GM23338 (cell line): ENCODE measurements at regions not wholly inside any gene's neighbourhood (a gene's known extent, or its start where the extent isn't known, plus 50 kb on each side); places are given as distances from the start of the nearest gene placed in this dataset.

ENCODE experiments used
- ATAC-seq: fragments of 200-7000 bp; cut with Tn5 transposase; 3 replicates; pipeline ENCODE4 v1.9.1; 2020
- DNase-seq: peaks from one replicate; pipeline ENCODE4 v3.0.0-alpha.2; 2015; ENCODE audit warnings: low spot score
- H2AFZ ChIP-seq: fragments of 200-600 bp; sonication (generic); 2 replicates; pipeline ENCODE4 v1.8.0; 2016; ENCODE audit warnings: antibody characterized with exemption, mild to moderate bottlenecking, moderate library complexity
- H3F3A ChIP-seq: fragments of 200-600 bp; sonication (generic); replicated peaks from 2 replicates; pipeline ENCODE4 v1.8.0; 2017; ENCODE audit warnings: antibody characterized with exemption, mixed run types, low read depth
- H3K27ac ChIP-seq: fragments of 200-600 bp; sonication (generic); 2 replicates; pipeline ENCODE4 v1.6.1; 2016; ENCODE audit warnings: low read depth
- H3K27me3 ChIP-seq: fragments of 200-600 bp; sonication (generic); 2 replicates; pipeline ENCODE4 v1.8.0; 2016; ENCODE audit warnings: mild to moderate bottlenecking, mixed run types, moderate library complexity; ENCODE audit not compliant: insufficient read depth
- H3K36me3 ChIP-seq: fragments of 200-600 bp; sonication (generic); 2 replicates; pipeline ENCODE4 v1.8.0; 2016; ENCODE audit warnings: mild to moderate bottlenecking; ENCODE audit not compliant: insufficient read depth
- H3K4me1 ChIP-seq: fragments of 200-600 bp; sonication (generic); 2 replicates; pipeline ENCODE4 v1.8.0; 2016; ENCODE audit warnings: mild to moderate bottlenecking, moderate library complexity; ENCODE audit not compliant: insufficient read depth
- H3K4me2 ChIP-seq: fragments of 200-600 bp; sonication (generic); 2 replicates; pipeline ENCODE4 v1.7.1; 2017; ENCODE audit warnings: mixed run types
- H3K4me3 ChIP-seq: fragments of 200-600 bp; sonication (generic); 2 replicates; pipeline ENCODE4 v1.6.1; 2016; ENCODE audit warnings: mixed run types
- H3K79me2 ChIP-seq: fragments of 200-600 bp; sonication (generic); replicated peaks from 2 replicates; pipeline ENCODE4 v1.8.0; 2017; ENCODE audit warnings: mild to moderate bottlenecking; ENCODE audit not compliant: insufficient read depth
- H3K9me2 ChIP-seq: fragments of 200-600 bp; sonication (generic); 2 replicates; pipeline ENCODE4 v1.8.0; 2017; ENCODE audit not compliant: insufficient read depth
- H4K20me1 ChIP-seq: fragments of 200-600 bp; sonication (generic); replicated peaks from 2 replicates; pipeline ENCODE4 v1.8.0; 2017; ENCODE audit warnings: mild to moderate bottlenecking; ENCODE audit not compliant: insufficient read depth
- H3K27ac Mint-ChIP-seq: 2 replicates; pipeline ENCODE4 v1.8.0; 2020; ENCODE audit warnings: inconsistent platforms, mild to moderate bottlenecking, moderate library complexity, mixed read lengths
- H3K27me3 Mint-ChIP-seq: 3 replicates; pipeline ENCODE4 v1.8.0; 2022; ENCODE audit warnings: low read depth, mild to moderate bottlenecking, moderate library complexity, mixed read lengths, inconsistent platforms; ENCODE audit not compliant: insufficient read depth, poor library complexity
- H3K36me3 Mint-ChIP-seq: 3 replicates; pipeline ENCODE4 v1.8.0; 2021; ENCODE audit warnings: low read depth, mild to moderate bottlenecking, inconsistent platforms, moderate library complexity, mixed read lengths
- H3K4me1 Mint-ChIP-seq: 3 replicates; pipeline ENCODE4 v1.8.0; 2020; ENCODE audit warnings: mild to moderate bottlenecking, inconsistent platforms, mixed read lengths
- H3K4me3 Mint-ChIP-seq: 3 replicates; pipeline ENCODE4 v1.8.0; 2021; ENCODE audit warnings: moderate library complexity, mild to moderate bottlenecking, inconsistent platforms, mixed read lengths
- H3K9me3 Mint-ChIP-seq: 3 replicates; pipeline ENCODE4 v1.8.0; 2020; ENCODE audit warnings: moderate library complexity, mild to moderate bottlenecking, inconsistent platforms, mixed read lengths
- CREB1 ChIP-seq: fragments of 250-450 bp; sonication (Bioruptor Pico); IDR thresholded peaks from 2 replicates; pipeline ENCODE4 v1.5.0; 2020; ENCODE audit warnings: low read depth, mild to moderate bottlenecking, moderate library complexity
- CTCF ChIP-seq, 2 experiments: fragments of 200-600 bp in 1 of 2; sonication (generic) in 1 of 2; conservative IDR thresholded peaks; 2 replicates each; pipeline versions ENCODE4 v1.5.1 to v1.6.1; 2016 to 2017; ENCODE audit warnings: antibody characterized with exemption in 2 of 2, low read depth in 2 of 2, mild to moderate bottlenecking in 2 of 2, moderate library complexity in 1 of 2
- EZH2 ChIP-seq: fragments of 200-600 bp; sonication (generic); IDR thresholded peaks from one replicate; pipeline ENCODE4 v1.8.0; 2017; ENCODE audit warnings: antibody characterized with exemption, mild to moderate bottlenecking, low read depth; ENCODE audit not compliant: unreplicated experiment
- EZH2phosphoT487 ChIP-seq: fragments of 200-600 bp; sonication (generic); IDR thresholded peaks from one replicate; pipeline ENCODE4 v1.8.1; 2018; ENCODE audit warnings: antibody characterized with exemption; ENCODE audit not compliant: unreplicated experiment
- JUNB ChIP-seq: IDR thresholded peaks from one replicate; pipeline ENCODE4 v1.6.1; 2016; ENCODE audit warnings: antibody characterized with exemption; ENCODE audit not compliant: unreplicated experiment
- NANOG ChIP-seq: IDR thresholded peaks from 2 replicates; pipeline ENCODE4 v1.6.1; 2016; ENCODE audit warnings: antibody characterized with exemption, borderline replicate concordance
- POLR2AphosphoS5 ChIP-seq: IDR thresholded peaks from 2 replicates; pipeline ENCODE4 v1.6.1; 2016; ENCODE audit warnings: antibody characterized with exemption, low read depth
- STAT1 ChIP-seq: IDR thresholded peaks from one replicate; pipeline ENCODE4 v1.6.1; 2016; ENCODE audit warnings: antibody characterized with exemption; ENCODE audit not compliant: unreplicated experiment
- ZNF114 ChIP-seq: fragments of 250-450 bp; sonication (Bioruptor Pico); IDR thresholded peaks from 2 replicates; pipeline ENCODE4 v1.5.0; 2020; ENCODE audit warnings: mild to moderate bottlenecking, moderate library complexity
- ZNF331 ChIP-seq: fragments of 250-450 bp; sonication (Bioruptor Pico); IDR thresholded peaks from 2 replicates; pipeline ENCODE4 v1.5.0; 2020; ENCODE audit warnings: low read depth, mild to moderate bottlenecking, moderate library complexity
- TF ChIP-seq, protein P1 (sequence below): IDR thresholded peaks from 2 replicates; pipeline ENCODE4 v1.6.1; 2016; ENCODE audit warnings: antibody characterized with exemption
- TF ChIP-seq, protein P2 (sequence below): fragments of 250-450 bp; sonication (Bioruptor Pico); IDR thresholded peaks from 2 replicates; pipeline ENCODE4 v1.5.0; 2020; ENCODE audit warnings: mild to moderate bottlenecking, moderate library complexity
- TF ChIP-seq, protein P3 (sequence below): IDR thresholded peaks from one replicate; pipeline ENCODE4 v1.6.1; 2018; ENCODE audit warnings: antibody characterized with exemption; ENCODE audit not compliant: unreplicated experiment

- H3K79me2 ChIP-seq: no peaks in the 10 kb centered on the region
- H3K27ac ChIP-seq: no peak overlapping the region
- no peak for ATAC-seq
- no peaks in the 10 kb centered on the region for H3K36me3 ChIP-seq
- no peaks in the 10 kb centered on the region for H4K20me1 ChIP-seq
- H3K27ac Mint-ChIP-seq: no peak overlapping the region
- H3K4me2 ChIP-seq: no peak overlapping the region
- no peak overlapping the region for H3K4me3 ChIP-seq
- no peak overlapping the region for H2AFZ ChIP-seq
- no peak for TF ChIP-seq ZNF114 (CRISPR knock-in tag)
- TF ChIP-seq CTCF (conservative IDR thresholded peaks at IDR 0.05; ENCODE audit: low read depth in 2 of 2): no peak
- no peak for TF ChIP-seq NANOG
- no peak for TF ChIP-seq JUNB
- no peak for TF ChIP-seq STAT1
- no peak for TF ChIP-seq ZNF331 (CRISPR knock-in tag)
- TF ChIP-seq EZH2phosphoT487: no peak
- TF ChIP-seq, protein P1, sequence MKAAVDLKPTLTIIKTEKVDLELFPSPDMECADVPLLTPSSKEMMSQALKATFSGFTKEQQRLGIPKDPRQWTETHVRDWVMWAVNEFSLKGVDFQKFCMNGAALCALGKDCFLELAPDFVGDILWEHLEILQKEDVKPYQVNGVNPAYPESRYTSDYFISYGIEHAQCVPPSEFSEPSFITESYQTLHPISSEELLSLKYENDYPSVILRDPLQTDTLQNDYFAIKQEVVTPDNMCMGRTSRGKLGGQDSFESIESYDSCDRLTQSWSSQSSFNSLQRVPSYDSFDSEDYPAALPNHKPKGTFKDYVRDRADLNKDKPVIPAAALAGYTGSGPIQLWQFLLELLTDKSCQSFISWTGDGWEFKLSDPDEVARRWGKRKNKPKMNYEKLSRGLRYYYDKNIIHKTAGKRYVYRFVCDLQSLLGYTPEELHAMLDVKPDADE: no peak
- no peak for TF ChIP-seq EZH2
- no peak for TF ChIP-seq CREB1 (CRISPR knock-in tag)
- TF ChIP-seq, protein P2, sequence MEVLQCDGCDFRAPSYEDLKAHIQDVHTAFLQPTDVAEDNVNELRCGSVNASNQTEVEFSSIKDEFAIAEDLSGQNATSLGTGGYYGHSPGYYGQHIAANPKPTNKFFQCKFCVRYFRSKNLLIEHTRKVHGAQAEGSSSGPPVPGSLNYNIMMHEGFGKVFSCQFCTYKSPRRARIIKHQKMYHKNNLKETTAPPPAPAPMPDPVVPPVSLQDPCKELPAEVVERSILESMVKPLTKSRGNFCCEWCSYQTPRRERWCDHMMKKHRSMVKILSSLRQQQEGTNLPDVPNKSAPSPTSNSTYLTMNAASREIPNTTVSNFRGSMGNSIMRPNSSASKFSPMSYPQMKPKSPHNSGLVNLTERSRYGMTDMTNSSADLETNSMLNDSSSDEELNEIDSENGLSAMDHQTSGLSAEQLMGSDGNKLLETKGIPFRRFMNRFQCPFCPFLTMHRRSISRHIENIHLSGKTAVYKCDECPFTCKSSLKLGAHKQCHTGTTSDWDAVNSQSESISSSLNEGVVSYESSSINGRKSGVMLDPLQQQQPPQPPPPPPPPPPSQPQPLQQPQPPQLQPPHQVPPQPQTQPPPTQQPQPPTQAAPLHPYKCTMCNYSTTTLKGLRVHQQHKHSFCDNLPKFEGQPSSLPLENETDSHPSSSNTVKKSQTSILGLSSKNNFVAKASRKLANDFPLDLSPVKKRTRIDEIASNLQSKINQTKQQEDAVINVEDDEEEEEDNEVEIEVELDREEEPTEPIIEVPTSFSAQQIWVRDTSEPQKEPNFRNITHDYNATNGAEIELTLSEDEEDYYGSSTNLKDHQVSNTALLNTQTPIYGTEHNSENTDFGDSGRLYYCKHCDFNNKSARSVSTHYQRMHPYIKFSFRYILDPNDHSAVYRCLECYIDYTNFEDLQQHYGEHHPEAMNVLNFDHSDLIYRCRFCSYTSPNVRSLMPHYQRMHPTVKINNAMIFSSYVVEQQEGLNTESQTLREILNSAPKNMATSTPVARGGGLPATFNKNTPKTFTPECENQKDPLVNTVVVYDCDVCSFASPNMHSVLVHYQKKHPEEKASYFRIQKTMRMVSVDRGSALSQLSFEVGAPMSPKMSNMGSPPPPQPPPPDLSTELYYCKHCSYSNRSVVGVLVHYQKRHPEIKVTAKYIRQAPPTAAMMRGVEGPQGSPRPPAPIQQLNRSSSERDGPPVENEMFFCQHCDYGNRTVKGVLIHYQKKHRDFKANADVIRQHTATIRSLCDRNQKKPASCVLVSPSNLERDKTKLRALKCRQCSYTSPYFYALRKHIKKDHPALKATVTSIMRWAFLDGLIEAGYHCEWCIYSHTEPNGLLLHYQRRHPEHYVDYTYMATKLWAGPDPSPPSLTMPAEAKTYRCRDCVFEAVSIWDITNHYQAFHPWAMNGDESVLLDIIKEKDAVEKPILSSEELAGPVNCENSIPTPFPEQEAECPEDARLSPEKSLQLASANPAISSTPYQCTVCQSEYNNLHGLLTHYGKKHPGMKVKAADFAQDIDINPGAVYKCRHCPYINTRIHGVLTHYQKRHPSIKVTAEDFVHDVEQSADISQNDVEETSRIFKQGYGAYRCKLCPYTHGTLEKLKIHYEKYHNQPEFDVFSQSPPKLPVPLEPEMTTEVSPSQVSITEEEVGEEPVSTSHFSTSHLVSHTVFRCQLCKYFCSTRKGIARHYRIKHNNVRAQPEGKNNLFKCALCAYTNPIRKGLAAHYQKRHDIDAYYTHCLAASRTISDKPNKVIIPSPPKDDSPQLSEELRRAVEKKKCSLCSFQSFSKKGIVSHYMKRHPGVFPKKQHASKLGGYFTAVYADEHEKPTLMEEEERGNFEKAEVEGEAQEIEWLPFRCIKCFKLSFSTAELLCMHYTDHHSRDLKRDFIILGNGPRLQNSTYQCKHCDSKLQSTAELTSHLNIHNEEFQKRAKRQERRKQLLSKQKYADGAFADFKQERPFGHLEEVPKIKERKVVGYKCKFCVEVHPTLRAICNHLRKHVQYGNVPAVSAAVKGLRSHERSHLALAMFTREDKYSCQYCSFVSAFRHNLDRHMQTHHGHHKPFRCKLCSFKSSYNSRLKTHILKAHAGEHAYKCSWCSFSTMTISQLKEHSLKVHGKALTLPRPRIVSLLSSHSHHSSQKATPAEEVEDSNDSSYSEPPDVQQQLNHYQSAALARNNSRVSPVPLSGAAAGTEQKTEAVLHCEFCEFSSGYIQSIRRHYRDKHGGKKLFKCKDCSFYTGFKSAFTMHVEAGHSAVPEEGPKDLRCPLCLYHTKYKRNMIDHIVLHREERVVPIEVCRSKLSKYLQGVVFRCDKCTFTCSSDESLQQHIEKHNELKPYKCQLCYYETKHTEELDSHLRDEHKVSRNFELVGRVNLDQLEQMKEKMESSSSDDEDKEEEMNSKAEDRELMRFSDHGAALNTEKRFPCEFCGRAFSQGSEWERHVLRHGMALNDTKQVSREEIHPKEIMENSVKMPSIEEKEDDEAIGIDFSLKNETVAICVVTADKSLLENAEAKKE (CRISPR knock-in tag): no peak
- TF ChIP-seq, protein P3, sequence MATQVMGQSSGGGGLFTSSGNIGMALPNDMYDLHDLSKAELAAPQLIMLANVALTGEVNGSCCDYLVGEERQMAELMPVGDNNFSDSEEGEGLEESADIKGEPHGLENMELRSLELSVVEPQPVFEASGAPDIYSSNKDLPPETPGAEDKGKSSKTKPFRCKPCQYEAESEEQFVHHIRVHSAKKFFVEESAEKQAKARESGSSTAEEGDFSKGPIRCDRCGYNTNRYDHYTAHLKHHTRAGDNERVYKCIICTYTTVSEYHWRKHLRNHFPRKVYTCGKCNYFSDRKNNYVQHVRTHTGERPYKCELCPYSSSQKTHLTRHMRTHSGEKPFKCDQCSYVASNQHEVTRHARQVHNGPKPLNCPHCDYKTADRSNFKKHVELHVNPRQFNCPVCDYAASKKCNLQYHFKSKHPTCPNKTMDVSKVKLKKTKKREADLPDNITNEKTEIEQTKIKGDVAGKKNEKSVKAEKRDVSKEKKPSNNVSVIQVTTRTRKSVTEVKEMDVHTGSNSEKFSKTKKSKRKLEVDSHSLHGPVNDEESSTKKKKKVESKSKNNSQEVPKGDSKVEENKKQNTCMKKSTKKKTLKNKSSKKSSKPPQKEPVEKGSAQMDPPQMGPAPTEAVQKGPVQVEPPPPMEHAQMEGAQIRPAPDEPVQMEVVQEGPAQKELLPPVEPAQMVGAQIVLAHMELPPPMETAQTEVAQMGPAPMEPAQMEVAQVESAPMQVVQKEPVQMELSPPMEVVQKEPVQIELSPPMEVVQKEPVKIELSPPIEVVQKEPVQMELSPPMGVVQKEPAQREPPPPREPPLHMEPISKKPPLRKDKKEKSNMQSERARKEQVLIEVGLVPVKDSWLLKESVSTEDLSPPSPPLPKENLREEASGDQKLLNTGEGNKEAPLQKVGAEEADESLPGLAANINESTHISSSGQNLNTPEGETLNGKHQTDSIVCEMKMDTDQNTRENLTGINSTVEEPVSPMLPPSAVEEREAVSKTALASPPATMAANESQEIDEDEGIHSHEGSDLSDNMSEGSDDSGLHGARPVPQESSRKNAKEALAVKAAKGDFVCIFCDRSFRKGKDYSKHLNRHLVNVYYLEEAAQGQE: no peak
- TF ChIP-seq POLR2AphosphoS5: no peak
- no peaks in the 10 kb centered on the region for H3K36me3 Mint-ChIP-seq
- peaks cover 9% of the 10 kb centered on the region for H3K4me1 Mint-ChIP-seq
- no peak overlapping the region for H3K4me3 Mint-ChIP-seq
- H3F3A ChIP-seq: no peaks in the 10 kb centered on the region
- DNase-seq: no peak
- peaks cover 15% of the 10 kb centered on the region; the same call in 1 of the 2 replicates for H3K9me2 ChIP-seq
- peaks cover 15% of the 10 kb centered on the region; the same call in 1 of the 2 replicates for H3K4me1 ChIP-seq
- H3K27me3 Mint-ChIP-seq: peaks cover 2% of the 10 kb centered on the region
- peaks cover under 1% of the 10 kb centered on the region; the same call in 2 of the 3 replicates for H3K9me3 Mint-ChIP-seq
- no peaks in the 10 kb centered on the region for H3K27me3 ChIP-seq
These were observed 271.4 kb downstream of the CSNK1G3 start for GRCh38 chr5:123783421-123783820.
